ENCODE measurements at regions not wholly inside any gene's neighbourhood (a gene's known extent, or its start where the extent isn't known, plus 50 kb on each side); places are given as distances from the start of the nearest gene placed in this dataset.

- DNase-seq (no peak), ATAC-seq (no peak)
- Mint-ChIP-seq H3K27ac (no peak overlapping the region), H3K4me1 (no peaks in the 10 kb centered on the region), H3K36me3 (no peaks in the 10 kb centered on the region), H3K4me3 (no peak overlapping the region), H3K27me3 (peaks cover 7 to 52% (median 25%) of the 10 kb centered on the region in 5 donors), H3K9me3 (no peaks in the 10 kb centered on the region)
- POLR2A ChIA-PET, result no interaction called here
These were observed 52.5 kb downstream of the KCNF1 start for GRCh38 chr2:10964052-10964790.

GRCh38 chr2:10965241-10965843 is 53.6 kb downstream of the KCNF1 start:
- H3K4me1 Mint-ChIP-seq, result no peaks in the 10 kb centered on the region
- peak overlapping the region in 1 of 10 donors; percentile 13 for H3K27ac Mint-ChIP-seq
- no peak overlapping the region for H3K4me3 Mint-ChIP-seq
- no peaks in the 10 kb centered on the region for H3K9me3 Mint-ChIP-seq
- H3K36me3 Mint-ChIP-seq, result no peaks in the 10 kb centered on the region
- ATAC-seq, result no peak
- no peak for DNase-seq
- H3K27me3 Mint-ChIP-seq, result peaks cover 7 to 57% (median 29%) of the 10 kb centered on the region in 5 donors
- POLR2A ChIA-PET, result no interaction called here

DNA sequence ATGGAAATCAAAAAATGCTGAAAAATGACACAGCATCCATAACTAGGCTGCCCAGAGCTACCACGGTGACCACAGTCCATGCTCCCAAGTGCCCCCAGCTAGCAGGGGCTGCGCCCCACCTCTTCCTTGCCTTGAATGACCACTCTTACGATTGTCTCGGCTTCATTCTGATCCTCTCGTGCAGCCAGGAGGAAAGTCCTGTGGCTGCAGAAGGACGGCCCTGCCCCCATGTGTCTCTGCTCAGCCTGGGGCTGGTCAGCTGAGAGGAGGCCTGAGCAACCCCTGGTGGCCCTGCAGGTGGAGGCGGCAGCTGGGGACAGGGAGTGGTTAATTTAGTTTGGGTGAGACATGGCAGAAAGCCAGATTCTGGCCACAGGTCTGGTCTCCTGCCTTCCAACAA is 54.3 kb downstream of the KCNF1 start:
- no peak for DNase-seq
- no peaks in the 10 kb centered on the region for H3K9me3 Mint-ChIP-seq
- H3K27me3 Mint-ChIP-seq, result peaks cover 7 to 58% (median 29%) of the 10 kb centered on the region in 5 donors
- POLR2A ChIA-PET, result no interaction called here
- H3K4me3 Mint-ChIP-seq, result no peak overlapping the region
- no peaks in the 10 kb centered on the region for H3K36me3 Mint-ChIP-seq
- H3K4me1 Mint-ChIP-seq, result no peaks in the 10 kb centered on the region
- no peak for ATAC-seq
- peak overlapping the region in 1 of 10 donors; percentile 4 for H3K27ac Mint-ChIP-seq

- no peaks in the 10 kb centered on the region for H3K36me3 Mint-ChIP-seq
- POLR2A ChIA-PET, result no interaction called here
- H3K9me3 Mint-ChIP-seq, result no peaks in the 10 kb centered on the region
- H3K27me3 Mint-ChIP-seq, result peaks cover 7 to 58% (median 33%) of the 10 kb centered on the region in 5 donors
- DNase-seq, result no peak
- no peak overlapping the region for H3K4me3 Mint-ChIP-seq
- ATAC-seq, result no peak
- peak overlapping the region in 1 of 10 donors; percentile 4 for H3K27ac Mint-ChIP-seq
- no peaks in the 10 kb centered on the region for H3K4me1 Mint-ChIP-seq
These were observed 55.0 kb downstream of the KCNF1 start for GRCh38 chr2:10966741-10967140.

- no peaks in the 10 kb centered on the region for H3K36me3 Mint-ChIP-seq
- no peak overlapping the region for H3K27ac Mint-ChIP-seq
- no peak overlapping the region for H3K4me3 Mint-ChIP-seq
- POLR2A ChIA-PET, result no interaction called here
- peaks cover 10 to 63% (median 39%) of the 10 kb centered on the region in 5 donors for H3K27me3 Mint-ChIP-seq
- no peaks in the 10 kb centered on the region for H3K9me3 Mint-ChIP-seq
- DNase-seq (no peak), ATAC-seq (no peak)
- H3K4me1 Mint-ChIP-seq, result no peaks in the 10 kb centered on the region
These were observed 56.4 kb downstream of the KCNF1 start for GRCh38 chr2:10968176-10968575.

DNA sequence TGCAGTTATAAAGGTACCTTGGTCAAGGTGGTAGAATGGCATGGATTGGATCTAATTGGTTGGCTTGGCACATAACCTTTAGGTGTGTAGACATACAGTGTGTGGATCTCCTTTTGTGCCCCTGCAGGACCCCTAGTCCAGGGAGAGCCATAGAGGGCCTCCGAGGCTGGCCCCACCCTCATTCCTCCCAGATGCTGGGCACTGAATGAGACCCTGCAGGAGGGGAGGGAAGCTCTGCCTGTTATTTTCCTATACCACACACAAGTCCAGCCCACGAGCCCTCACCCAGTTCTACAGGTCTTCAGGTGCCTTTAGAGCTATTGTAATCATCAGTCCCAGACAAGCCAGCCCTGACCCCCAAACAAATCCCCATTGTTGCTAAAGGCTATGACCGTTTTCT is 58.9 kb downstream of the KCNF1 start:
- Mint-ChIP-seq H3K4me3 (no peak overlapping the region), H3K27me3 (peaks cover 11 to 55% (median 26%) of the 10 kb centered on the region in 5 donors), H3K9me3 (peaks cover 0 to 12% (median 0%) of the 10 kb centered on the region in 9 donors), H3K27ac (no peak overlapping the region), H3K36me3 (no peaks in the 10 kb centered on the region), H3K4me1 (no peaks in the 10 kb centered on the region)
- no peak for ATAC-seq
- POLR2A ChIA-PET, result no interaction called here
- no peak for DNase-seq

- H3K27me3 Mint-ChIP-seq, result peaks cover 13 to 53% (median 26%) of the 10 kb centered on the region in 5 donors
- no peaks in the 10 kb centered on the region for H3K36me3 Mint-ChIP-seq
- ATAC-seq, result no peak
- POLR2A ChIA-PET, result no interaction called here
- H3K4me3 Mint-ChIP-seq, result no peak overlapping the region
- H3K9me3 Mint-ChIP-seq, result peaks cover 0 to 12% (median 0%) of the 10 kb centered on the region in 9 donors
- H3K4me1 Mint-ChIP-seq, result no peaks in the 10 kb centered on the region
- no peak overlapping the region for H3K27ac Mint-ChIP-seq
- no peak for DNase-seq
These were observed 59.6 kb downstream of the KCNF1 start for GRCh38 chr2:10971161-10971887.

DNA sequence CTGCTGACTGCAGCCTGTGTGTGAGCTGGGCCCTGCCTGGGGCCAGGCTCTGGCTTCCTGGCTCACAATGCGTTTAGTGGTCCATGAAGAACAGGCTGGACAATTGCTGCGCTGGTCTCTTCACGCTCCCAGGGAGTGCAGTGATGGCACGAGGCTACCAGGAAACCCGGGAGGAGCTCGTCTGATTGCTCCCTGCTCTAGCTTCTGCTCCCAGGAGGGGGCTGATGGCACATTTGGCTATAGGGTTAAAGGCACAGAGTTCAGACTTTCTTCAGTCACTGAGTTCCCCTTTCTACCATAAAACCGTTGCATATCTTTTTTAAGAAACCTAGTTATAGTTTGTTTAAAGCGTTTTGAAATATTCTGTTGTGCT is 60.1 kb downstream of the KCNF1 start:
- DNase-seq (no peak), ATAC-seq (no peak)
- H3K27ac Mint-ChIP-seq, result no peak overlapping the region
- H3K9me3 Mint-ChIP-seq, result peaks cover 0 to 12% (median 0%) of the 10 kb centered on the region in 9 donors
- no peak overlapping the region for H3K4me3 Mint-ChIP-seq
- H3K36me3 Mint-ChIP-seq, result no peaks in the 10 kb centered on the region
- POLR2A ChIA-PET, result no interaction called here
- H3K4me1 Mint-ChIP-seq, result peaks cover 0 to 2% (median 0%) of the 10 kb centered on the region in 4 donors
- peaks cover 13 to 53% (median 26%) of the 10 kb centered on the region in 5 donors for H3K27me3 Mint-ChIP-seq

- no peaks in the 10 kb centered on the region for H3K36me3 Mint-ChIP-seq
- ATAC-seq (no peak), DNase-seq (no peak)
- peak overlapping the region in 1 of 10 donors; percentile 17 for H3K27ac Mint-ChIP-seq
- H3K27me3 Mint-ChIP-seq, result peaks cover 16 to 53% (median 24%) of the 10 kb centered on the region in 5 donors
- H3K4me3 Mint-ChIP-seq, result no peak overlapping the region
- POLR2A ChIA-PET, result no interaction called here
- H3K4me1 Mint-ChIP-seq, result peaks cover 0 to 5% (median 1%) of the 10 kb centered on the region in 4 donors
- peaks cover 0 to 12% (median 0%) of the 10 kb centered on the region in 9 donors for H3K9me3 Mint-ChIP-seq
These were observed 61.1 kb downstream of the KCNF1 start for GRCh38 chr2:10972683-10973433.

DNA sequence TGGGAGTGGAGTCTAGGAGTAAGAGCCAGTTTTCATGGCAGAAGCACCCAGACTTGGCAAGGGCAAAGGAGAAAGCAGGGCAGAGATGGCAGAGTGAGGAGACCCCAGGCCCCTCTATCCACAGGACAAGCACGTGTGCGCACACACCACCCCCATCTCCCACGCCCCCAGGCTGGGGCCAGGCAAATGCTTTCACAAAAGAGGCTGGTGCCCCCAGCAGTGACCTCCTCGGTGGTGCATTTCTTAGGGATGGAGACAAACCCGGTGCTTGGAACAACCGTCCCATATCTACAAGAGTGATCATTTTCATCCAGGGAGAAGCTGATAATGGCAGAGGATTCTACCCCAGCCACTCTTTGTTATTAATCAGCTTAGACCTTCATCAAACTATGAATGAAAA is 62.0 kb downstream of the KCNF1 start:
- no peak overlapping the region for H3K27ac Mint-ChIP-seq
- no peaks in the 10 kb centered on the region for H3K36me3 Mint-ChIP-seq
- ATAC-seq, result no peak
- POLR2A ChIA-PET, result no interaction called here
- peaks cover 0 to 5% (median 1%) of the 10 kb centered on the region in 4 donors for H3K4me1 Mint-ChIP-seq
- no peak for DNase-seq
- peaks cover 14 to 53% (median 21%) of the 10 kb centered on the region in 5 donors for H3K27me3 Mint-ChIP-seq
- peaks cover 0 to 12% (median 0%) of the 10 kb centered on the region in 9 donors for H3K9me3 Mint-ChIP-seq
- H3K4me3 Mint-ChIP-seq, result no peak overlapping the region

GRCh38 chr2:10977003-10977402 is 65.3 kb downstream of the KCNF1 start:
- Mint-ChIP-seq H3K27ac (no peak overlapping the region), H3K36me3 (no peaks in the 10 kb centered on the region), H3K27me3 (peaks cover 11 to 39% (median 17%) of the 10 kb centered on the region in 5 donors), H3K9me3 (peaks cover 0 to 12% (median 0%) of the 10 kb centered on the region in 9 donors), H3K4me1 (peaks cover 0 to 5% (median 1%) of the 10 kb centered on the region in 4 donors), H3K4me3 (no peak overlapping the region)
- POLR2A ChIA-PET, result no interaction called here
- ATAC-seq (no peak), DNase-seq (no peak)

- POLR2A ChIA-PET, result no interaction called here
- DNase-seq (no peak), ATAC-seq (no peak)
- H3K27ac Mint-ChIP-seq, result no peak overlapping the region
- peaks cover 0 to 12% (median 0%) of the 10 kb centered on the region in 9 donors for H3K9me3 Mint-ChIP-seq
- no peaks in the 10 kb centered on the region for H3K36me3 Mint-ChIP-seq
- peaks cover 7 to 32% (median 15%) of the 10 kb centered on the region in 5 donors for H3K27me3 Mint-ChIP-seq
- peaks cover 0 to 5% (median 1%) of the 10 kb centered on the region in 4 donors for H3K4me1 Mint-ChIP-seq
- no peak overlapping the region for H3K4me3 Mint-ChIP-seq
These were observed 65.9 kb downstream of the KCNF1 start for GRCh38 chr2:10977621-10978020.

Measured in naive thymus-derived CD8-positive, alpha-beta T cell (primary cell).